Sciatic nerve (tissue), 2 donors: ENCODE measurements at regions not wholly inside any gene's neighbourhood (a gene's known extent, or its start where the extent isn't known, plus 50 kb on each side); places are given as distances from the start of the nearest gene placed in this dataset.

Source experiments
- ATAC-seq: fragments of 200-7000 bp; cut with Tn5 transposase; one replicate; pipeline ENCODE4 v1.9.1; 2020; ENCODE audit warnings: mild to moderate bottlenecking, moderate library complexity
- DNase-seq: peaks from one replicate; pipeline ENCODE4 v3.0.0-alpha.2; 2020; ENCODE audit warnings: low spot score
- intact Hi-C: fragments of 100-400 bp; cut with DNase I; formaldehyde crosslinking; loops from one replicate; pipeline ENCODE4 v1.14.2; 2022
- donor health status: DM: no; HTN: no; CAD: no.
- donor health status: DM: no; HTN: no; CAD: no.

- peak; percentile 11 for ATAC-seq
- no peak for DNase-seq
- intact Hi-C loops: no loop called here
These were observed 214.4 kb upstream of the S1PR3 start for GRCh38 chr9:88776717-88777497.

DNA sequence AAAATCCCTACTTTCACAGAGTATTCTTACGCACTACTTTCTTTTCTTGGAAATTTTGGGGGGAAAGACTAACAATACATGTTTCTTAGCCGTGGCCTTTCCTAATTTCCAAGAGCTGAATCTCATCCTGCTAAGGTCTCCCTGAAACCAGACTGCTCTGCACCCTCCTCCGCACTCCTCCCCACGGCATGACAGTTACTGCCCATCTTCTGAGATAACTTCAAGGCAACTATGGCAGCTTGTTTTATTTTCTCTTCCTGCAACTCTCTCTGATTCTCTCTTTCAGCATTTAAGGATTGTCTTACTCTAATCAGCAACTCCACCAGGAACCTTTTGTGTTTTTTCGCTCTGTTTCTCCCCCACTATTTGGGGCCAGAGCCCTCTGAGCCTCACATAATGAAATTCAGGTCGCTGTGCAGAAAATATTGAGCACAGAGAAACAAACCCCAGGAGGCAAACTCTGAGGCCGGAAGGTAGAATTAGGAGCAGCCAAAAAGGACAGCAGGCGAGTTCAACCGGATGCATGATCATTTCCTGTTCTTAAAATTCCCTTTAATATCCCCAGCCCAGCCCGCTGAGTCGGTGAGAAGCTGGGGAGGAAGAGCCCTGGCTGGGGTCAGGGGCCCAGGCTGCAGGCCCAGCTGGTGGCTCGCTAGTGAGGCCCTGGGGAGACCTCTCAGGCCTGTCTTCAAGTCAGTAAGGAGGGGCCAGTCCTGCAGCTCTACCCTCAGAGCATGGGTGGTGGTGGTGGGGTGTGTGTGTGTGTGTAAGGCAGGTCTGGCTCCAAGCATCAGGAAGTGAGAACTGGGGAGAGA, 213.6 kb upstream of the S1PR3 start:
- intact Hi-C loops: no loop called here
- peak; percentile 65 for ATAC-seq

GRCh38 chr9:88781628-88782391, 209.5 kb upstream of the S1PR3 start:
- DNase-seq: no peak
- intact Hi-C loops: no loop called here
- peak; percentile 50 for ATAC-seq

More for the DNA sequence above, 213.6 kb upstream of the S1PR3 start:
- no peak for DNase-seq

DNA sequence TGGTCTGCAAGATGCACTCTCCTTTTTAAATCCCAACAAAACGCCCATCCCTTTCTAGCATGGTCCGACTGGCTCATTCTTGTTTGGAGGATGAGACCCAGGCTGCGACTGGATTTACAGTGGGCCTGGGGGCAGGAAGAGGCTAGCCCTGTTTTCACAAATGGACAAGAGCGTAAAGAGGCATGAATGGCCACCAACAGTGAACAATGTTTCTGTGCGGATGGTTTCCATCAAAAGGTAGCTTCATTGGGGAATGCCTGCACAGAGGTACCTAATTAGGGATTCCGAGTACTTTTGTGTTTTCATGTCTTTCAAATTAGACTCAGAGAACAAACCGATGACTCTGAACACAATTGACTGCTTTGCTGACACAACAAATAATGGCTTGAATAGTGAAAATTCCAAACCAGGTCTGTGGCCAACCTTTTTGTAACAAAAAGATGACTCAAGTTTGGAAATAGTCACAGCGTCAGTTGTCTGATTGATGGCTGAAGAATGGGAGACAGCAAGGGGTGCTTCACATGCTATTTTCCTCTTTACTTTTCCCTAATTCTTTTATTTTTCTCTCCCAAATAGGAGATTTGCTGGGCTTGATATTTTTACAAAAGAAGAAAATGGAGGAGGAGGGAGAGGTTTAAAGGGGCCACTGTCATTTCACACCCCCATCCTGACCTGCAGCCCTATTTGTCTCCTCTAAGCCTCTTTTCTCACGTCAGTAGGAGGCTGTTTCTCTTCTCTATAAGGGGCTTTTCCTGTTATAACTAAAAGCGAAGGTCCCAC, 208.1 kb upstream of the S1PR3 start:
- DNase-seq: no peak
- ATAC-seq: no peak
- intact Hi-C loops: no loop called here

DNA sequence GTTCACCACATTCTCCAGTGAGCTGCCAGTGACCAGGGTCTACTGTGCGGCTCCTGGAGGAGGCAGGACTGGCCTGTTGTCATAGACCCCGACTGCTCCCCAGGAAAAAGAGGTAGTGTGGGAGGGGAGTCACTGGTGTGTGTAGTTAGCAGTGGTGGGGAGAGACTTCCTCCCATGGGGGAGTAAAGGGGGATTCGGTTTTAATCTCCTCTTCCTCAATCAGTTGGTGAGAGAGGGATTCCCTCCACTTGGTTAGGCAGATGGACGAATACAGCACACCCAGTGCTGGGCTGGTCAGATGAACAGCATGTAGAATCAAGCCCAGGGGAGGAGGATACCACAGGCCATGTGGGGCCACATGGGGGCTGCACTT, 207.6 kb upstream of the S1PR3 start:
- ATAC-seq (no peak), DNase-seq (no peak)
- intact Hi-C loops: no loop called here

- intact Hi-C loops: no loop called here
- no peak for DNase-seq
- ATAC-seq: no peak
These were observed 206.3 kb upstream of the S1PR3 start for GRCh38 chr9:88784960-88785359.

- intact Hi-C loops: no loop called here
- ATAC-seq: no peak
- no peak for DNase-seq
These were observed 204.8 kb upstream of the S1PR3 start for GRCh38 chr9:88786291-88787079.

DNA sequence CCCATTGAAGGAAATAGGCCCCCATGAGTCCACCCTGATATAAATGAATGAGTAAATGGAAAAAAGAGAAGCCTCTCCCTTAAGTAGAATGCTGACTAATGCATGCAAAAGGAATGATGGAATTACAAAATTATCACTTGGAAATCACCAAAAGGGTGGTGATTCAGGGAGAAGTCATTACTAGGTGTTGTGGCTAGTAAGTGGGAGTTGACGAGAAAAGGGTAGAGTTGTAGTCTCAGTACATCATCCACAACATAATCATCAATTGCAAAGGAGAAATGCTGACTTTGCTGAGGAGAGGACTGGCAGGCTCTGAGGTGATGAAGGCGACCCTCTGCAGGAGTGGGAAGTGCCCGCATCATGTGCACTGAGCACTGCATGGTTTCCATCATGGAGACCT, 201.5 kb upstream of the S1PR3 start:
- DNase-seq (no peak), ATAC-seq (no peak)
- intact Hi-C loops: no loop called here

DNA sequence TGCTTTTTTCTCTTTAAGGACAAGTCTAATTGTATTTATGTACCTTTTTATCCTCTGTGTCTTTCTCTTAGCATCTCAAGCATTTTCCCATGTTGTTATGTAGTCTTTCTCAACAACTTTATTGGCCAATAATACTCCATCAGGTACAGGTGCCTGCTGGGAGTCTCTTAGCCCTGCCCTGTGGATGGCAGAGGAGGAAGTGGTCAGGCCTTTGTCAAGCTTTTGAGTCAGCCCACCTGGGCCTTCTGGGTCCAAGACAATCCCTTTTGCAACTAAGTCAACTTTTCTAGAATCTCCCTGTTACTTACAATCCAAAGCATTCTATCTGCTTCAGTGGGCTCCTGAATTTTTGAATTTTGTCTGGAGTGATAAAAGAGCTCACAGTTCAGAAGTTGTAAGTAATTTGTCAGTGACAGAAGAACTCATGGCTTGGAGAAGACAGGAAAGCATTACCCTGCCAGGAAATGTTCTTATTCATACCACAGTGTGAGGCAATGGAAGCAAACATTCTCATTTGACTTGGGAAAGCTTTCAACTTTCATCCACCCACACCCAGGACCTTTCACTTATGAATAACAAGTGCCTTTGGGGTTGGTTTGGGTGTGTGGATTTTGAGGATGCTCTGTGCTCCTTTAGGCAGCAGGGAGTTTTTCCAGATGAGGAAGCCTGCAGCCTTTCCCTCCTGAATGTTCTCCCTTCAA, 200.0 kb upstream of the S1PR3 start:
- ATAC-seq (peak; percentile 94), DNase-seq (no peak)
- intact Hi-C loops: no loop called here

GRCh38 chr9:88792502-88792901, 198.8 kb upstream of the S1PR3 start:
- ATAC-seq (no peak), DNase-seq (no peak)
- intact Hi-C loops: no loop called here

DNA sequence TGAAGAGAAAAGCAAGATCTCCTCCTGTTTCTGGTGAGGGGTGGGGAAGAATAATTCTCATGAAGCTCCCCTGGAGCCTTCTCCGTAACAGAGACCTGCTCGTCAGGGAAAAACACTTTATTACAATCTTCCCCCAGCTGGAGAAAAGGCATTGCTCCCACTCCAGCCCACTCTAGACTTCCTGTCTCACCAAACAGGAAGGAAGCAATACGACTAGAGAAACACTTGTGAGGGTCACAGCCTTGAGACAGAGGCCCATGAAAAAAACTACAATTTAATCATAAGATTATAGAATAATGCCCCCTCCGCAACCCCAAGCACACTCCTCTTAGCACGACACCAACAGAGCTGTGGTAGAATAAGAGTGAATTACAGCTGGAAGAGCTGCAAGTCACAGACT, 197.2 kb upstream of the S1PR3 start:
- no peak for DNase-seq
- intact Hi-C loops: no loop called here
- no peak for ATAC-seq

GRCh38 chr9:88796947-88797346, 194.3 kb upstream of the S1PR3 start:
- intact Hi-C loops: no loop called here
- no peak for DNase-seq

DNA sequence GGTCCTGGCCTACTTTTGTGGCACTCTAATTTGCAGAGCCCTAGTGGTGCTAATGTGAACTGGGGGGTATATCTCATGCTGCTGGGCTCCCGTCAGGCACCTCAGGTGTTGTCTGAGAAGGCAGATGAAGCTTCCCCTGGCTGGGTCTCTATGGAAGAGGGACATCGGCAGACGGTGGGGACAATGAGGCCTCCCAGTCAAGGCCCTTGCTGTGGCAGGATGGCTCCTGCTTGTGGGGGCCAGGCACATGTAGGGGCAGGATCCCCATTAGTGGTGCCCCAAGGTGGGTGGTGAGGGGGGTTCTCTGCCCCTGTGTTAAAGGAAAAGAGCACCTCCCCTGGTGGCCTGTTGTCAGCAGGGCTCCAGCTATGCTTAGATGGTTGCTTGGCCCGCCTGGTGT, 192.8 kb upstream of the S1PR3 start:
- intact Hi-C loops: no loop called here
- DNase-seq (no peak), ATAC-seq (no peak)

More at GRCh38 chr9:88796947-88797346, 194.3 kb upstream of the S1PR3 start:
- ATAC-seq: no peak

DNA sequence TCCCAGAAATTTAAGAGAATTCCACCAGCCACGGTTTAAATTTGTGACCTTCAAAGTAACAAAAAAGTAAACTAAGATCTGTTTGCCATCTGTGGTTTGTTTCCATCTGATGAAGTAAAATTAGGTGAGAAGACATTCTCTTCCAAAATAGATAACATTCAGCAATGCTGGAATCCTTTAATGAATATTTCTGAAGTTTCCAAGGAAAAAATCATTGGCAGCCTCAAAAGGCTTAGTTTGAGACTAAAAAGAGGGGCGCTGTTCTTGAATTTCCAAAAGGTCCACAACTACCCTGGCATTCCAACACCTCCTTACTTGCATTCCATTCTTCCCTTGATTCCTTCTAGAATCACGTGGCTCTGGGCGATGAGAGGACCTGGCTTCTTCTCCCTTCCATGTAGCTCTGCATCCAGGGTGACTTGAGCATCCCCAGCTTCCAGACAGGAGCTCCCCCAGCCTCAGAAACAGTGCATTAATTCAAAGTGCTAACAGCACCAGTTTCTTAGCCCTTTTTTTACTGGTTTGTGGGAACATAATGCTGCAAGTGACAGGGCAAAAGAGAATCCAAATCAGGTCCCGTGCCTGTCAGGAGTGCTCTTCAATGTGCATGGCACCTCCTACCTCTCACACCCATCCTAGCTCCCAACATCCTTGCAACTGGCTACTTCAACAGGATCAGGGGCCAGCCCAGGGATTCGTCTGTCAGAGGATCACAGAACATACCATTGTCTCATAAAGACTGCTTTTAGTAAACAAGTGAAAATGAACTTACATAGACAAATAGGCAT, 191.5 kb upstream of the S1PR3 start:
- DNase-seq (no peak), ATAC-seq (no peak)
- intact Hi-C loops: no loop called here

GRCh38 chr9:88800329-88800682, 191.0 kb upstream of the S1PR3 start:
- intact Hi-C loops: no loop called here
- DNase-seq (no peak), ATAC-seq (no peak)

DNA sequence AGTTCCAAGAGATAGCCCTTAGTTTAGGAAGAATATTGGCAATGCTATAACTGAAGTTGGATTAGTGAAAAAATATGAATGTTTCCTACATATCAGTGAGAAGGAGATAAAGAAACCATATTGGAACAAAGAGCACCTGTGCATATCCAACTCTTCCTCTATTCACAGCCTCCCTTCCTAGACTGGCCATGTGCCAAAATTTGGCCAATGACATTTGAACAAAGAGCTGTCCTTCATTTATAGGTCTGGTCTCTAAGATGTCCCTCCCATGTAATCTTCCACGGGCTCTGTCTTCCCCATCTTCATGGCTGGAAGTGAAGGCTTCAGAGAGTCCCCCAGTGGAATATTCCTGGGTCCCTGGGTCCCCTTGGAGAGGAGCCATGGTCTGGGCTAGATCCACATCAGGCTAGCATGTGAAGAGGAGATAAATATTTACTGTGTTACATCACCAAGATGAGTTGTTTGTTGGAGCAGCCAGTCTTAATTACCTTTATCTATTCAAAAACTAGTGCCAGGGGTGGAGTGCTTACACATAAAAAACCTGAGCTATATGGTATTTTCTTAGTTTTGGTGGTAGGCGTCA, 190.0 kb upstream of the S1PR3 start:
- intact Hi-C loops: no loop called here
- ATAC-seq: no peak
- no peak for DNase-seq

DNA sequence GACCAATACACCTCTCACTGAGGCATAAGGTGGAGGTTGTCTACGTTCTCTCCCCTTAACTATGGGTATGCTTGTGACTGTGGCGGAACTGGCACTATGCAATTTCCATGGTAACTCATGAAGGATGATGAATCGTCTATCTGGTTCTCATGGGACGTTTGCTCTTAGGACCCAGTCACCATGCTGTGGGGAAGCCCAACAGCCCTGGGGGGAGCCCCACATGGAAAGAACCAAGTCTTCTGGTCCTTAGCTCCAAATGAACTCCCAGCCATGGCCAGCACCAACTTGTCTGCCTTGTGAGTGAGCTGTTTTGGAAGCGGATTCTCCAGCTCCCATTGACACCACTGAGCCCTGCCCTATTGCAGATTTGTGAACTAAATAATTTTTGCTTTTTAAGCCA, 188.7 kb upstream of the S1PR3 start:
- DNase-seq (no peak), ATAC-seq (no peak)
- intact Hi-C loops: no loop called here
